ENCODE measurements at regions not wholly inside any gene's neighbourhood (a gene's known extent, or its start where the extent isn't known, plus 50 kb on each side); places are given as distances from the start of the nearest gene placed in this dataset.

- Histone ChIP-seq H3K36me3 (ENCODE audit: control insufficient read depth, insufficient read depth, low read length) (no peaks in the 10 kb centered on the region), H2BK5ac (ENCODE audit: low read depth, low read length, poor library complexity, severe bottlenecking) (no peak overlapping the region), H3K56ac (ENCODE audit: extremely low read depth, insufficient read depth, low read length) (no peak overlapping the region), H2AK9ac (replicated peaks; ENCODE audit: low read depth, low read length, poor library complexity) (no peak overlapping the region), H4K91ac (ENCODE audit: insufficient read depth, low read depth, low read length) (no peak overlapping the region), H3K27me3 (ENCODE audit: control insufficient read depth, insufficient read depth, low read length) (no peaks in the 10 kb centered on the region), H3K9me1 (ENCODE audit: insufficient read depth, low read length) (no peaks in the 10 kb centered on the region), H3K18ac (ENCODE audit: low read depth, low read length) (no peak overlapping the region), H3K27ac (ENCODE audit: insufficient read depth, low read length) (no peak overlapping the region), H3K9me3 (ENCODE audit: control insufficient read depth, insufficient read depth, low read length) (peaks cover 46% of the 10 kb centered on the region), H3K4ac (ENCODE audit: low read depth, low read length) (no peak overlapping the region), H2BK120ac (ENCODE audit: low read depth, low read length) (no peak overlapping the region), H2AFZ (replicated peaks; ENCODE audit: low read length, poor library complexity) (no peak overlapping the region), H3K14ac (replicated peaks; ENCODE audit: low read depth, low read length) (no peak overlapping the region), H4K8ac (ENCODE audit: low read depth in 2 of 2, low read length in 2 of 2) (no peak overlapping the region), H3K9ac (ENCODE audit: low read depth, low read length) (no peak overlapping the region), H4K20me1 (ENCODE audit: insufficient read depth, low read length) (no peaks in the 10 kb centered on the region), H2BK15ac (ENCODE audit: low read depth, low read length) (no peak overlapping the region), H4K5ac (ENCODE audit: low read depth, low read length) (no peak overlapping the region), H2BK20ac (ENCODE audit: low read depth, low read length) (no peak overlapping the region), H3K4me3 (ENCODE audit: insufficient read depth, low read depth, low read length) (no peak overlapping the region), H3K4me1 (ENCODE audit: control insufficient read depth, insufficient read depth, low read length) (no peaks in the 10 kb centered on the region), H3K79me1 (ENCODE audit: low read depth in 1 of 2, low read length in 2 of 2) (no peaks in the 10 kb centered on the region), H2AK5ac (ENCODE audit: low read depth, low read length) (no peak overlapping the region), H3K23ac (ENCODE audit: low read depth, low read length) (no peak overlapping the region), H3K4me2 (ENCODE audit: low read depth, low read length) (no peak overlapping the region)
- dilution Hi-C loops (cut with HindIII; ENCODE audit: low sequenced_read_pairs, unreplicated experiment) (no loop called here), intact Hi-C loops (cut with micrococcal nuclease) (no loop called here), in situ Hi-C loops (cut with MboI; ENCODE audit: low sequenced_read_pairs) (no loop called here)
- ChIA-PET CTCF (no interaction called here), POLR2A (ENCODE audit: unreplicated experiment) (no interaction called here)
- WGBS, 2 experiments (ENCODE audit: extremely low coverage in 2 of 2, insufficient read length in 1 of 2): no CpG with 5 or more reads among the region's 29 CpGs
- ATAC-seq (ENCODE audit: low read depth): no peak
- no peak for TF ChIP-seq CHD1 (IDR thresholded peaks at IDR 0.05; ENCODE audit: low read depth, low read length)
- no peak for TF ChIP-seq POLR2A (IDR thresholded peaks at IDR 0.05; ENCODE audit: low read depth, low read length)
- TF ChIP-seq CEBPB (IDR thresholded peaks at IDR 0.05; ENCODE audit: low read depth, low read length): no peak
- TF ChIP-seq USF2 (IDR thresholded peaks at IDR 0.05; ENCODE audit: low read depth, low read length): no peak
- no peak for DNase-seq
- BruUV-seq (replicated peaks): no TSS peak
Observed at GRCh38 chr10:130485958-130486895, 350.0 kb downstream of the GLRX3 start.
